IPS-18a (cell line): ENCODE measurements at regions not wholly inside any gene's neighbourhood (a gene's known extent, or its start where the extent isn't known, plus 50 kb on each side); places are given as distances from the start of the nearest gene placed in this dataset.
"Not testable (repeated sequence)": the region's sequence is repeated elsewhere in the genome, so short reads cannot be mapped to it uniquely, and the experiment has no call there.

ENCODE experiments used
- H3K27ac ChIP-seq: one replicate; pipeline ENCODE4 v1.5.1; 2013; ENCODE audit warnings: low read length
- H3K27me3 ChIP-seq: one replicate; pipeline ENCODE4 v1.6.1; 2013; ENCODE audit warnings: mild to moderate bottlenecking, low read length; ENCODE audit not compliant: control insufficient read depth, insufficient read depth
- H3K36me3 ChIP-seq: one replicate; pipeline ENCODE4 v1.6.1; 2013; ENCODE audit warnings: low read depth, low read length; ENCODE audit not compliant: control insufficient read depth
- H3K4me1 ChIP-seq: one replicate; pipeline ENCODE4 v1.6.1; 2013; ENCODE audit warnings: low read depth, low read length; ENCODE audit not compliant: control insufficient read depth
- H3K4me3 ChIP-seq: one replicate; pipeline ENCODE4 v1.5.1; 2013; ENCODE audit warnings: low read length
- H3K9ac ChIP-seq: one replicate; pipeline ENCODE4 v1.6.1; 2013; ENCODE audit warnings: mild to moderate bottlenecking, low read length, moderate library complexity
- H3K9me3 ChIP-seq: one replicate; pipeline ENCODE4 v1.6.1; 2013; ENCODE audit warnings: low read depth, low read length; ENCODE audit not compliant: control insufficient read depth

- H3K36me3 ChIP-seq, H3K27me3 ChIP-seq, H3K27ac ChIP-seq, H3K9me3 ChIP-seq, H3K4me3 ChIP-seq, H3K9ac ChIP-seq, H3K4me1 ChIP-seq: not testable (repeated sequence)
These were observed 493.3 kb downstream of the RPIA start for GRCh38 chr2:89184746-89185145.

GRCh38 chr2:89195636-89196251 lies 504.3 kb downstream of the RPIA start:
- not testable (repeated sequence) for H3K9me3 ChIP-seq, H3K27me3 ChIP-seq, H3K9ac ChIP-seq, H3K27ac ChIP-seq, H3K4me3 ChIP-seq, H3K36me3 ChIP-seq, H3K4me1 ChIP-seq

- not testable (repeated sequence) for H3K27ac ChIP-seq, H3K9ac ChIP-seq, H3K4me1 ChIP-seq, H3K36me3 ChIP-seq, H3K4me3 ChIP-seq, H3K27me3 ChIP-seq, H3K9me3 ChIP-seq
These were observed 505.2 kb downstream of the RPIA start for GRCh38 chr2:89196719-89197118.

- not testable (repeated sequence) for H3K9ac ChIP-seq, H3K9me3 ChIP-seq, H3K36me3 ChIP-seq, H3K4me1 ChIP-seq, H3K4me3 ChIP-seq, H3K27ac ChIP-seq, H3K27me3 ChIP-seq
These were observed 506.6 kb downstream of the RPIA start for GRCh38 chr2:89198026-89198425.

DNA sequence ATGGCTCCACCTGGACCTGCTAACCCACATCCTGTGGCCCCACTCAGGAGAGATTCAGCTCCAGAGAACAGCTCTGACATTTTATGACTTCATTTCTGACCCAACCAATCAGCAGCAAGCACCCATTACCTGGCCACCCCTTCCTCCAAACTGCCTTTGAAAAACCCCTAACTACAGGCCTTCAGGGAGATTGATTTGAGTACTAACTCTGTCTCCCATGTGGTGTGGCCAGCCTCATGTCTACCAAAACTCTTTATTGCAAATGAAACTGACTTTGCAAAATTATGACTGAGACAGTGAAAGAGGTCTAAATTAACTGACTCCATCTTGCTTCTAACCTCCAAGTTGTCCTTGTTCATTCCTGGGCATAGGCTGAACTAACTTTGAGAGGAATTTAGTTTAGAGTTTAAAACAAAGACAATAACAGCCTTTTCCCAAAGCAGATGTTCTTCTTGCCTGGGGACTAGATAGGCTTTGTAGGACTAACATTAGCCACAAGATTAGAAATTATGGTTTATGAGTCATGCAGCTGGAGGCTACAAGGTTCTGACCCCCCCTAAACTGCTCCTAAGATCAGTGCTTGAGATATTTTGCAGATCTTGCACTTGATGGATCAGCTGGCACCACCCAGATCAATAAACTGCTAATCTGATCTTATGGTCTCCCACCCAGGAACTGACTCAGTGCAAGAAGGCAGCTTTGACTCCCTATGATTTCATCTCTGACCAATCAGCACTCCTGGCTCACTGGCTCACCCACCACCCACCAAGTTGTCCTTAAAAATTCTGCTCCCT lies 508.2 kb downstream of the RPIA start:
- not testable (repeated sequence) for H3K9me3 ChIP-seq, H3K9ac ChIP-seq, H3K4me3 ChIP-seq, H3K27ac ChIP-seq, H3K36me3 ChIP-seq, H3K4me1 ChIP-seq, H3K27me3 ChIP-seq

- H3K36me3 ChIP-seq, H3K27ac ChIP-seq, H3K9me3 ChIP-seq, H3K27me3 ChIP-seq, H3K9ac ChIP-seq, H3K4me1 ChIP-seq, H3K4me3 ChIP-seq: not testable (repeated sequence)
These were observed 508.7 kb downstream of the RPIA start for GRCh38 chr2:89200247-89200527.

- H3K27ac ChIP-seq, H3K9me3 ChIP-seq, H3K9ac ChIP-seq, H3K4me1 ChIP-seq, H3K27me3 ChIP-seq, H3K4me3 ChIP-seq, H3K36me3 ChIP-seq: not testable (repeated sequence)
These were observed 511.0 kb downstream of the RPIA start for GRCh38 chr2:89202518-89202917.

GRCh38 chr2:89205153-89205552 lies 513.7 kb downstream of the RPIA start:
- H3K27me3 ChIP-seq, H3K9ac ChIP-seq, H3K4me3 ChIP-seq, H3K9me3 ChIP-seq, H3K27ac ChIP-seq, H3K36me3 ChIP-seq, H3K4me1 ChIP-seq: not testable (repeated sequence)

DNA sequence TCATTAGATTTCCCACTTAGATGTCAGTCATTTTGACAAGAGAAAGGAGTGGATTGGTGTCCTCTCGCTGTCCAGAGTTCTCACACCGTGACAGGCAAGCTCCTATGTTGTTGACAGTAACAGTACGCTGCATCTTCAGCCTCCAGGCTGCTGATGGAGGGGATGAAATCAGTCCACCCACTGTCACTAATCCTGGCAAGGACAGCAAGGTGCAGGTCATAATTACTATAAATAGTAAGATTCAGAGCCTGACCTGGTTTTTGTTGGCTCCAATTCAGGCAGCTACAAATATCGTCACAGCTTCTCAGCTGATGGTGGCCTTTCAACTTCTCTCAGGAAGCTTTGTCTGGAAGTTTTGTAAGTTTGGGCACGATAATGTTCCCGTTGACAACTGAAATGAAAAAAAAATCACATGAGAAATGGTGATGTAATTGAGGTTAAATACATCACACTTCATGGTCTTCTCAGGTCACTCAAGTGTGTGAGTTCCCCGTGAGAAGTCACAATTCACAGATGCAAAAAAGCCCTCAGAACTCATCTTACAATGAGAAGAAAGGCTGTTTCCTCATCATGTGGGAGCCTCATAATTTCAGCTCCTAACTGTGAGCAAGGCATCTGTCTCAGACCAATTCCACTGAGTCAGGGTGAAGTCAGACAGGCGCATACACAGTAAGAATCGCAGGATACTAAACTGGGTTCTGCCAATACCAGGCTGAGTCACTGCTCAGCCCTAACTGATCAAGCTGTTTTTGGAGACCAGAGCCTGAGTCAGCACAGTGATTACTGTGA lies 516.9 kb downstream of the RPIA start:
- H3K36me3 ChIP-seq, H3K9me3 ChIP-seq, H3K4me3 ChIP-seq, H3K27ac ChIP-seq, H3K4me1 ChIP-seq, H3K27me3 ChIP-seq, H3K9ac ChIP-seq: not testable (repeated sequence)

GRCh38 chr2:89213151-89213550 lies 521.7 kb downstream of the RPIA start:
- not testable (repeated sequence) for H3K27me3 ChIP-seq, H3K4me1 ChIP-seq, H3K27ac ChIP-seq, H3K9me3 ChIP-seq, H3K4me3 ChIP-seq, H3K9ac ChIP-seq, H3K36me3 ChIP-seq

DNA sequence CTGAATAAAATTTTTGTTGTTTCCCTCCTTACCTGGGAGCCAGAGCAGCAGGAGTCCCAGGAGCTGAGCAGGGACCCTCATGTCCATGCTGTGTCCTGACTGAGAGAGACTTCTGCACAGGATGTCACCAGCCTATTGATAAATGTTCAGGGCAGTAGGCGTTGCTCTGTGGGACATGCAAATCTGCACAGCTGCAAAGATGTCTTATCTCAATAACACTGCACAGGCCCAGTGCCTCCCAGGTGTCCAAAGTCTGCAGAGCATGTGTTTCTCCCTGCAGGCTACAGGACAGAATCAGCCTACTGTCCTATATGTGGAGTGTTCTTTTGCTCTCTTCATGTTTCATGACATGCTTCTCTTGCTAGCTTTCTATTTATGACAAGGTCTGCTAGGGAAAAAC lies 522.3 kb downstream of the RPIA start:
- not testable (repeated sequence) for H3K27ac ChIP-seq, H3K27me3 ChIP-seq, H3K9ac ChIP-seq, H3K4me1 ChIP-seq, H3K4me3 ChIP-seq, H3K9me3 ChIP-seq, H3K36me3 ChIP-seq

DNA sequence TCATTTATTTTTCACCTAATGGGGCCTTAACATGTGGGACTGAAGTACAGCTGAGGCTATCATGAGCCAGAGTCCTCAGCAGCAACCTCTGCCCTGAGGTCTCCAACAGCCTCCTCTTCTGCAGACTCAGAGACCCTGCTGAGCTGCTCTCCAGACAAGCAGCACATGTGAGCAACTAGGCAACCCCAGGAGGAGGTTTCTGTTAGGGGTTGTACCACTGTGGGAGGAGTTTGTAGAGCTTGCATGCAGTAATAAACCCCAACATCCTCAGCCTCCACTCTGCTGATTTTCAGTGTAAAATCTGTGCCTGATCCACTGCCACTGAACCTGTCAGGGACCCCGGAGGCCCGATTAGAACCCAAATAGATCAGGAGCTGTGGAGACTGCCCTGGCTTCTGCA lies 530.0 kb downstream of the RPIA start:
- not testable (repeated sequence) for H3K27me3 ChIP-seq, H3K4me1 ChIP-seq, H3K4me3 ChIP-seq, H3K9ac ChIP-seq, H3K36me3 ChIP-seq, H3K9me3 ChIP-seq, H3K27ac ChIP-seq
